GM12873 (cell line): ENCODE measurements at regions not wholly inside any gene's neighbourhood (a gene's known extent, or its start where the extent isn't known, plus 50 kb on each side); places are given as distances from the start of the nearest gene placed in this dataset.

ENCODE experiments used
- TF ChIP-seq, protein P1 (sequence below): IDR thresholded peaks from 2 replicates; pipeline ENCODE4 v1.5.1; 2012; ENCODE audit warnings: low read depth, mild to moderate bottlenecking, moderate library complexity, low read length, control low read depth; ENCODE audit not compliant: insufficient read depth; ENCODE audit errors: missing control alignments

DNA sequence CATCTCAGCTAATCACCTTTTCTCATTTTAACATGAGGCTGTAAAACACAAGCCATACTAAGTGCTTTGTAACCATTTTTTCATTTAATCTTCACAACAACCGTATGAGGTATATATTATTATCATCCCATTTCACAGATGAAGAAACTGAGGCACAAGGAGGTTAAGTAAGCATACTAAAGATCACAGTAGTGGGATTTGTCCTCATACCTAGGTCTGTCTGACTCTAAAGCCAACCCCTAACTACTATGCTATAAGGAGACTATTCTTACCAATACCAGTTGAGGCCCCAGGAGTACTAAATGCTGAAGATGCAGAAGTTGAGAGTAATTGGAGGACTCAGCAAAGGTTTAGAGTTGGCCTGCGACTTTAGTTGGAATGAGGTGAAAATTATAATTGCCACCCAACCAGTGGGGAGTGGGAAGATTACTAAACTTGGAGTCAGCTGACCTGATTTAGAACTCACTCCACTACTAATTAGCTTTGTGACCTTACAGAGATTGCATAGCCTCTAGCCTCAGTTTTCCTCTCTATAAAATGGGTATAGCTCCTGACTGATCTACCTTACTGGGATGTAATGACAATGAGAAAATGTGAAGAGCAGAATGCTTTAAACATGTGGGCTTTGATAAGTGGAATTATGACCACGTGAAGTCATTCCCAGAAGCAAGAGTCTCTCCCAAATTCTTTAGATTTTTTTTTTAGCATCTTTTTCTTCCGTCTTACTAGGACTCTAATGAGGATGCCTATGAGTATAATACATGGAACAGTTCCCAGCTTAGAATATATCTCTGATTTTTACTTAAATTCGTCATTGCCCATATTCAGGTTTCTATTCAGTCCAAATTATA, 85.8 kb upstream of the IPO9 start:
- TF ChIP-seq, protein P1, sequence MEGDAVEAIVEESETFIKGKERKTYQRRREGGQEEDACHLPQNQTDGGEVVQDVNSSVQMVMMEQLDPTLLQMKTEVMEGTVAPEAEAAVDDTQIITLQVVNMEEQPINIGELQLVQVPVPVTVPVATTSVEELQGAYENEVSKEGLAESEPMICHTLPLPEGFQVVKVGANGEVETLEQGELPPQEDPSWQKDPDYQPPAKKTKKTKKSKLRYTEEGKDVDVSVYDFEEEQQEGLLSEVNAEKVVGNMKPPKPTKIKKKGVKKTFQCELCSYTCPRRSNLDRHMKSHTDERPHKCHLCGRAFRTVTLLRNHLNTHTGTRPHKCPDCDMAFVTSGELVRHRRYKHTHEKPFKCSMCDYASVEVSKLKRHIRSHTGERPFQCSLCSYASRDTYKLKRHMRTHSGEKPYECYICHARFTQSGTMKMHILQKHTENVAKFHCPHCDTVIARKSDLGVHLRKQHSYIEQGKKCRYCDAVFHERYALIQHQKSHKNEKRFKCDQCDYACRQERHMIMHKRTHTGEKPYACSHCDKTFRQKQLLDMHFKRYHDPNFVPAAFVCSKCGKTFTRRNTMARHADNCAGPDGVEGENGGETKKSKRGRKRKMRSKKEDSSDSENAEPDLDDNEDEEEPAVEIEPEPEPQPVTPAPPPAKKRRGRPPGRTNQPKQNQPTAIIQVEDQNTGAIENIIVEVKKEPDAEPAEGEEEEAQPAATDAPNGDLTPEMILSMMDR, result no peak

DNA sequence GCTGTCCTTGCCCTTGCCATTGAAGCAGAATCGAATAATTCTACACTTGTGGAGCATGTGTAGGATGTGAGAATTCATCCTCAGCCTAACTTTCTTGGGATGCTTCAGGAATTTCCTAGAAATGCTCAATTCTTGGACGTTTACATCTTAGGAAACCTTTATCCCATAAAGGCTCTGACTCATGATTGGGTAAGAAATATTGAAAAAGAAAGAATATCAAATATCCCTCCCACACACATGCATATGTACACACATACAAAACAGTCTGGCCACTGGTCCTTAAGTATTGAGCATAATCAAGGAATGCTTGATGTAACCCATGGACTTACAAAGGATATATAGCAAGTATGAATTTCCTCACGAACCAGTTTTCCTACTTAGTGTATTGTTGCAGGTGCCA, 83.9 kb upstream of the IPO9 start:
- TF ChIP-seq, protein P1, result no peak

GRCh38 chr1:201746156-201746555, 82.8 kb upstream of the IPO9 start:
- TF ChIP-seq, protein P1, result no peak

GRCh38 chr1:201747261-201747660, 81.7 kb upstream of the IPO9 start:
- TF ChIP-seq, protein P1, result no peak

- TF ChIP-seq, protein P1, result no peak
Measured at GRCh38 chr1:201748335-201748734, 80.6 kb upstream of the IPO9 start.

GRCh38 chr1:201749059-201749690, 79.8 kb upstream of the IPO9 start:
- TF ChIP-seq, protein P1, result no peak

GRCh38 chr1:201750120-201750519, 78.8 kb upstream of the IPO9 start:
- TF ChIP-seq, protein P1, result no peak
